H9 (cell line): ENCODE measurements at regions not wholly inside any gene's neighbourhood (a gene's known extent, or its start where the extent isn't known, plus 50 kb on each side); places are given as distances from the start of the nearest gene placed in this dataset.
A peak's percentile ranks its signal among the peaks of the same experiment; 100 is the strongest.

Experiments used
- DNase-seq: peaks from one replicate; pipeline ENCODE4 v3.0.0-alpha.2; 2017
- H2AFZ ChIP-seq: one replicate; pipeline ENCODE4 v1.6.1; 2013; ENCODE audit warnings: mild to moderate bottlenecking, low read length, control low read depth, moderate library complexity
- H2AK5ac ChIP-seq: 2 replicates; pipeline ENCODE4 v1.6.1; 2013; ENCODE audit warnings: low read length, control low read depth, mixed read lengths; ENCODE audit not compliant: insufficient read length
- H2BK120ac ChIP-seq: one replicate; pipeline ENCODE4 v1.6.1; 2013; ENCODE audit warnings: low read depth, mild to moderate bottlenecking, low read length, control low read depth, inconsistent platforms; ENCODE audit not compliant: poor library complexity, severe bottlenecking
- H2BK12ac ChIP-seq: 2 replicates; pipeline ENCODE4 v1.6.1; 2013; ENCODE audit warnings: low read length, control low read depth, mixed read lengths, low read depth; ENCODE audit not compliant: insufficient read length
- H2BK15ac ChIP-seq: 2 replicates; pipeline ENCODE4 v1.6.1; 2013; ENCODE audit warnings: low read depth, low read length, control low read depth
- H2BK20ac ChIP-seq: one replicate; pipeline ENCODE4 v1.6.1; 2013; ENCODE audit warnings: low read depth, mild to moderate bottlenecking, low read length, control low read depth, inconsistent platforms; ENCODE audit not compliant: poor library complexity, severe bottlenecking
- H2BK5ac ChIP-seq: 2 replicates; pipeline ENCODE4 v1.6.1; 2013; ENCODE audit warnings: low read length, control low read depth, mixed read lengths; ENCODE audit not compliant: insufficient read length
- H3K14ac ChIP-seq: 2 replicates; pipeline ENCODE4 v1.6.1; 2013; ENCODE audit warnings: low read length, control low read depth; ENCODE audit not compliant: insufficient read depth
- H3K18ac ChIP-seq: 2 replicates; pipeline ENCODE4 v1.6.1; 2013; ENCODE audit warnings: low read depth, mild to moderate bottlenecking, mixed read lengths, low read length, control low read depth; ENCODE audit not compliant: insufficient read length
- H3K23ac ChIP-seq: 2 replicates; pipeline ENCODE4 v1.6.1; 2013; ENCODE audit warnings: low read length, control low read depth, mixed read lengths, low read depth; ENCODE audit not compliant: insufficient read length
- H3K23me2 ChIP-seq: 2 replicates; pipeline ENCODE4 v1.6.1; 2013; ENCODE audit warnings: low read depth, mild to moderate bottlenecking, mixed read lengths, low read length, control low read depth; ENCODE audit not compliant: insufficient read length, poor library complexity, severe bottlenecking
- H3K27ac ChIP-seq: 2 replicates; pipeline ENCODE4 v1.5.1; 2013; ENCODE audit warnings: low read length, control low read depth, mixed read lengths, low read depth; ENCODE audit not compliant: insufficient read length
- H3K27me3 ChIP-seq: 2 replicates; pipeline ENCODE4 v1.6.1; 2013; ENCODE audit warnings: low read length, control low read depth, inconsistent platforms; ENCODE audit not compliant: insufficient read depth
- H3K4ac ChIP-seq: 2 replicates; pipeline ENCODE4 v1.6.1; 2013; ENCODE audit warnings: low read depth, mild to moderate bottlenecking, control low read depth, inconsistent platforms, low read length, moderate library complexity
- H3K4me1 ChIP-seq: 2 replicates; pipeline ENCODE4 v1.6.1; 2013; ENCODE audit warnings: low read length, control low read depth, inconsistent platforms; ENCODE audit not compliant: insufficient read depth
- H3K4me2 ChIP-seq: 2 replicates; pipeline ENCODE4 v1.6.1; 2013; ENCODE audit warnings: low read length, control low read depth, mixed read lengths; ENCODE audit not compliant: insufficient read length, insufficient read depth
- H3K56ac ChIP-seq: 2 replicates; pipeline ENCODE4 v1.6.1; 2013; ENCODE audit warnings: low read depth, mild to moderate bottlenecking, mixed read lengths, low read length, control low read depth; ENCODE audit not compliant: insufficient read length
- H3K79me1 ChIP-seq: 2 replicates; pipeline ENCODE4 v1.6.1; 2013; ENCODE audit warnings: low read depth, mild to moderate bottlenecking, moderate library complexity, low read length, control low read depth, inconsistent platforms; ENCODE audit not compliant: insufficient read depth, poor library complexity, severe bottlenecking
- H3K79me2 ChIP-seq: 2 replicates; pipeline ENCODE4 v1.6.1; 2013; ENCODE audit warnings: low read length, control low read depth, inconsistent platforms; ENCODE audit not compliant: insufficient read depth
- H3K9ac ChIP-seq: 2 replicates; pipeline ENCODE4 v1.6.1; 2013; ENCODE audit warnings: low read length, control low read depth, mixed read lengths; ENCODE audit not compliant: insufficient read length; ENCODE audit errors: extremely low read depth
- H3K9me3 ChIP-seq: one replicate; pipeline ENCODE4 v1.6.1; 2013; ENCODE audit warnings: low read depth, low read length, inconsistent platforms; ENCODE audit not compliant: control insufficient read depth
- H3T11ph ChIP-seq: one replicate; pipeline ENCODE4 v1.6.1; 2013; ENCODE audit warnings: mild to moderate bottlenecking, low read length, control low read depth, inconsistent platforms
- H4K20me1 ChIP-seq: one replicate; pipeline ENCODE4 v1.6.1; 2013; ENCODE audit not compliant: control insufficient read depth, insufficient read length, insufficient read depth
- H4K5ac ChIP-seq: 2 replicates; pipeline ENCODE4 v1.6.1; 2013; ENCODE audit warnings: low read depth, mild to moderate bottlenecking, mixed read lengths, low read length, control low read depth; ENCODE audit not compliant: insufficient read length
- H4K8ac ChIP-seq: replicated peaks from 2 replicates; pipeline ENCODE4 v1.6.1; 2013; ENCODE audit warnings: low read length, control low read depth, mixed read lengths, low read depth; ENCODE audit not compliant: insufficient read length
- H4K91ac ChIP-seq: 2 replicates; pipeline ENCODE4 v1.6.1; 2013; ENCODE audit warnings: low read depth, mild to moderate bottlenecking, moderate library complexity, mixed read lengths, low read length, control low read depth; ENCODE audit not compliant: insufficient read length
- H3K27ac Mint-ChIP-seq, 3 experiments: 2 replicates in 2 of 3; 3 replicates in 1 of 3; pipeline ENCODE4 v1.8.0; 2020 to 2021; ENCODE audit warnings: mixed read lengths in 3 of 3, mild to moderate bottlenecking in 1 of 3, moderate library complexity in 1 of 3
- H3K27me3 Mint-ChIP-seq: 2 replicates; pipeline ENCODE4 v1.8.0; 2021; ENCODE audit warnings: low read depth, mild to moderate bottlenecking, moderate library complexity, mixed read lengths
- H3K36me3 Mint-ChIP-seq, 3 experiments: 2 replicates in 2 of 3; 3 replicates in 1 of 3; pipeline ENCODE4 v1.8.0; 2020 to 2021; ENCODE audit warnings: low read depth in 3 of 3, mixed read lengths in 3 of 3; ENCODE audit not compliant: insufficient read depth in 1 of 3
- H3K4me1 Mint-ChIP-seq, 2 experiments: 2 replicates each; pipeline ENCODE4 v1.8.0; 2020; ENCODE audit warnings: mixed read lengths in 2 of 2
- H3K4me3 Mint-ChIP-seq, 2 experiments: 2 replicates in 1 of 2; 3 replicates in 1 of 2; pipeline ENCODE4 v1.8.0; 2020 to 2021; ENCODE audit warnings: mild to moderate bottlenecking in 2 of 2, mixed read lengths in 2 of 2, moderate library complexity in 1 of 2
- H3K9me3 Mint-ChIP-seq, 2 experiments: 2 replicates in 1 of 2; 3 replicates in 1 of 2; pipeline ENCODE4 v1.8.0; 2020; ENCODE audit warnings: mild to moderate bottlenecking in 2 of 2, mixed read lengths in 2 of 2, moderate library complexity in 1 of 2
- CTCF ChIP-seq: fragments of 200-600 bp; sonication (generic); conservative IDR thresholded peaks from 3 replicates; pipeline ENCODE4 v1.8.0; 2021; ENCODE audit warnings: antibody characterized with exemption, mild to moderate bottlenecking
- WGBS: extraction: QIAGEN DNeasy Blood & Tissue Kit; methylation state at CpG from one replicate; pipeline ENCODE4 v1.1.7; 2013; ENCODE audit warnings: missing lambda C conversion rate, low lambda C conversion rate, mixed read lengths; ENCODE audit not compliant: insufficient read length; ENCODE audit errors: extremely low coverage; 5-methylcytosine and 5-hydroxymethylcytosine counted together

GRCh38 chr16:51321251-51321650, 170.2 kb upstream of the SALL1 start:
- Histone ChIP-seq H4K8ac (no peak overlapping the region), H3K56ac (no peak overlapping the region), H3T11ph (no peak overlapping the region), H3K79me2 (no peaks in the 10 kb centered on the region), H3K14ac (no peak overlapping the region), H3K4me1 (no peaks in the 10 kb centered on the region), H2BK20ac (no peak overlapping the region), H2BK12ac (no peak overlapping the region), H3K18ac (no peak overlapping the region), H2BK120ac (peak overlapping the region; percentile 23), H3K27me3 (no peaks in the 10 kb centered on the region), H3K79me1 (no peaks in the 10 kb centered on the region), H2BK5ac (no peak overlapping the region), H3K23ac (no peak overlapping the region), H3K23me2 (no peaks in the 10 kb centered on the region), H3K4ac (no peak overlapping the region), H2AK5ac (no peak overlapping the region), H3K4me2 (no peak overlapping the region), H3K27ac (no peak overlapping the region), H3K9me3 (no peaks in the 10 kb centered on the region), H2BK15ac (no peak overlapping the region), H4K91ac (no peak overlapping the region), H4K5ac (no peak overlapping the region), H2AFZ (no peak overlapping the region), H4K20me1 (no peaks in the 10 kb centered on the region), H3K9ac (no peak overlapping the region)
- Mint-ChIP-seq H3K4me1 (no peaks in the 10 kb centered on the region), H3K36me3 (peaks cover 0 to 2% (median 0%) of the 10 kb centered on the region in 3 experiments; a peak in 1 of 7 replicates), H3K27me3 (peaks cover 2% of the 10 kb centered on the region), H3K9me3 (no peaks in the 10 kb centered on the region), H3K4me3 (no peak overlapping the region), H3K27ac (no peak overlapping the region)
- DNase-seq = no peak
- no peak for TF ChIP-seq CTCF
- no CpG with 5 or more reads among the region's 5 CpGs for WGBS
